Nephron (organoid): ENCODE measurements at regions not wholly inside any gene's neighbourhood (a gene's known extent, or its start where the extent isn't known, plus 50 kb on each side); places are given as distances from the start of the nearest gene placed in this dataset.

Experiments used
- H3K27ac Mint-ChIP-seq, 3 experiments: 2 replicates each; pipeline ENCODE4 v1.8.0; 2020; ENCODE audit warnings: mixed read lengths in 3 of 3, mild to moderate bottlenecking in 2 of 3, moderate library complexity in 1 of 3
- H3K27me3 Mint-ChIP-seq: 2 replicates; pipeline ENCODE4 v1.8.0; 2021; ENCODE audit warnings: low read depth, mild to moderate bottlenecking, moderate library complexity, mixed read lengths
- H3K36me3 Mint-ChIP-seq: 2 replicates; pipeline ENCODE4 v1.8.0; 2020; ENCODE audit warnings: low read depth, mixed read lengths
- H3K4me1 Mint-ChIP-seq: 2 replicates; pipeline ENCODE4 v1.8.0; 2020; ENCODE audit warnings: mixed read lengths
- H3K4me3 Mint-ChIP-seq, 3 experiments: 2 replicates each; pipeline ENCODE4 v1.8.0; 2020; ENCODE audit warnings: mild to moderate bottlenecking in 3 of 3, mixed read lengths in 3 of 3, moderate library complexity in 2 of 3
- H3K9me3 Mint-ChIP-seq: 2 replicates; pipeline ENCODE4 v1.8.0; 2020; ENCODE audit warnings: mixed read lengths
- TF ChIP-seq, protein P1 (sequence below), 3 experiments: fragments of 200-600 bp; sonication (generic); IDR thresholded peaks; one replicate each; pipeline ENCODE4 v1.5.0; 2021; ENCODE audit warnings: antibody characterized with exemption in 3 of 3; ENCODE audit not compliant: unreplicated experiment in 3 of 3

DNA sequence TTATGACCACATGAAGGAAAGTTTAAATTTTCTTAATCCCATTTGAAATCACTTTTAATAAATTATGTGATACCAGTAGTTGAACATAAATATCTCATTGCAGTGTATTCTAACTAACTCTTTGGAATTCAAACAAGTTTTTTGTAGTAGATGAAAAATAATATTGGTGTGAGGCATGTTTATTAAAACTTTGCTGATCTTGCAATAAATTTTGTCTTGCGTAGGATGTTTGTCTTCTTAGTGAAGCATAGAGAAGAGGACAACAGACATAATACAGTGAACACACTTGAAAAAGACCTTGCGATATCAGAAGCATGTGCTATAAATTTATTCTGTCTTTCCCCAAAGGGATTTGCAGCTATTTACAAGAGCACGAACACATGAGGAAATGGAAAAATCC is 140.7 kb downstream of the HTR1B start:
- Mint-ChIP-seq H3K36me3 (no peaks in the 10 kb centered on the region), H3K4me1 (no peaks in the 10 kb centered on the region), H3K4me3 (no peak overlapping the region), H3K27me3 (no peaks in the 10 kb centered on the region), H3K27ac (no peak overlapping the region), H3K9me3 (no peaks in the 10 kb centered on the region)
- TF ChIP-seq, protein P1, sequence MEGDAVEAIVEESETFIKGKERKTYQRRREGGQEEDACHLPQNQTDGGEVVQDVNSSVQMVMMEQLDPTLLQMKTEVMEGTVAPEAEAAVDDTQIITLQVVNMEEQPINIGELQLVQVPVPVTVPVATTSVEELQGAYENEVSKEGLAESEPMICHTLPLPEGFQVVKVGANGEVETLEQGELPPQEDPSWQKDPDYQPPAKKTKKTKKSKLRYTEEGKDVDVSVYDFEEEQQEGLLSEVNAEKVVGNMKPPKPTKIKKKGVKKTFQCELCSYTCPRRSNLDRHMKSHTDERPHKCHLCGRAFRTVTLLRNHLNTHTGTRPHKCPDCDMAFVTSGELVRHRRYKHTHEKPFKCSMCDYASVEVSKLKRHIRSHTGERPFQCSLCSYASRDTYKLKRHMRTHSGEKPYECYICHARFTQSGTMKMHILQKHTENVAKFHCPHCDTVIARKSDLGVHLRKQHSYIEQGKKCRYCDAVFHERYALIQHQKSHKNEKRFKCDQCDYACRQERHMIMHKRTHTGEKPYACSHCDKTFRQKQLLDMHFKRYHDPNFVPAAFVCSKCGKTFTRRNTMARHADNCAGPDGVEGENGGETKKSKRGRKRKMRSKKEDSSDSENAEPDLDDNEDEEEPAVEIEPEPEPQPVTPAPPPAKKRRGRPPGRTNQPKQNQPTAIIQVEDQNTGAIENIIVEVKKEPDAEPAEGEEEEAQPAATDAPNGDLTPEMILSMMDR (IDR thresholded peaks at IDR 0.05; ENCODE audit: unreplicated experiment in 3 of 3) = no peak

DNA sequence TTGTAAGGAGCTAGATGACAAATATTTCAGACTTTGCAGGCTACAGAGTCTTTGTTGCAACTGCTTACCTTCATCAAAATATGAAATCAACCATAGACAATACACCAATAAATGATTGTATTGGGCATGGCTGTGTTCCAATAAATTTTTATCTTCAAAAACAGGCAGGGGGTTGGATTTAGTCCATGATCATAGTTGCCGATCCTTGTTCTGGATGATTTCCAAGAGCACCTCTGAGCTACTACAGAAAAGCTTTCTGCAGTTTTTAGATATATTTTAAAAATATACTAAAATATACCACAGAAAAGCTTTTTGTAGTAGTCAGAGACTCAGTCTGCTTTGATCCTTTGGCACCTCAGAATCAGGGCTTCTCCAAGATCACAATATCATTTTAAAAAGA is 145.0 kb downstream of the HTR1B start:
- Mint-ChIP-seq H3K9me3 (no peaks in the 10 kb centered on the region), H3K4me1 (no peaks in the 10 kb centered on the region)
- TF ChIP-seq, protein P1 (IDR thresholded peaks at IDR 0.05; ENCODE audit: unreplicated experiment in 3 of 3) = no peak

GRCh38 chr6:77313595-77313994 is 149.7 kb downstream of the HTR1B start:
- no peak overlapping the region for H3K27ac Mint-ChIP-seq
- TF ChIP-seq, protein P1 (IDR thresholded peaks at IDR 0.05; ENCODE audit: unreplicated experiment in 3 of 3) = no peak
- H3K4me3 Mint-ChIP-seq = no peak overlapping the region
- no peaks in the 10 kb centered on the region for H3K27me3 Mint-ChIP-seq
- no peaks in the 10 kb centered on the region for H3K36me3 Mint-ChIP-seq
- H3K4me1 Mint-ChIP-seq = no peaks in the 10 kb centered on the region
- no peaks in the 10 kb centered on the region for H3K9me3 Mint-ChIP-seq

More for the DNA sequence above, 145.0 kb downstream of the HTR1B start:
- H3K36me3 Mint-ChIP-seq = no peaks in the 10 kb centered on the region
- no peak overlapping the region for H3K27ac Mint-ChIP-seq
- H3K4me3 Mint-ChIP-seq = no peak overlapping the region
- H3K27me3 Mint-ChIP-seq = no peaks in the 10 kb centered on the region

DNA sequence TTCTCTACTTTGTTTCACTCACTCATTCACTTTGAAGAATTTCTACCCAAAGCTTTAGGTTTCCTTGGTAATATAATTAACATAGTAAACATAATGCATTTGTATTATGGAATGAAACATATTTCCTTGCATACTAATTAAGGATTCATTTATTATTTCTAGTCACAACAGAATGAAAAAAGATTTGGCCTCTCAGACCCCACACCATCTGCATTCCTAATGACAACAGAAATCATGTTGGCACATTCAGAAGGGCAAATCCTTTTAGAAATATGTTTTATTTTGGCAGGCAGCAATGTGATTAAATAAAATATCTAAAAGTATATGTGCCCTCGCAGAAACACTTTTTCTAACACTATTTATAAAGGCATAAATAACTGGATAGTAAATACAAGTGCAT is 163.4 kb downstream of the HTR1B start:
- no peak overlapping the region for H3K27ac Mint-ChIP-seq
- no peak overlapping the region for H3K4me3 Mint-ChIP-seq
- H3K36me3 Mint-ChIP-seq = no peaks in the 10 kb centered on the region
- no peaks in the 10 kb centered on the region for H3K27me3 Mint-ChIP-seq
- H3K9me3 Mint-ChIP-seq = no peaks in the 10 kb centered on the region
- H3K4me1 Mint-ChIP-seq = no peaks in the 10 kb centered on the region
- TF ChIP-seq, protein P1 (IDR thresholded peaks at IDR 0.05; ENCODE audit: unreplicated experiment in 3 of 3) = no peak

GRCh38 chr6:77298283-77298682 is 165.0 kb downstream of the HTR1B start:
- H3K27me3 Mint-ChIP-seq = peaks cover 3% of the 10 kb centered on the region
- no peaks in the 10 kb centered on the region for H3K9me3 Mint-ChIP-seq
- TF ChIP-seq, protein P1 (IDR thresholded peaks at IDR 0.05; ENCODE audit: unreplicated experiment in 3 of 3) = no peak
- H3K4me3 Mint-ChIP-seq = no peak overlapping the region
- H3K4me1 Mint-ChIP-seq = no peaks in the 10 kb centered on the region
- H3K36me3 Mint-ChIP-seq = no peaks in the 10 kb centered on the region
- H3K27ac Mint-ChIP-seq = no peak overlapping the region
